ENCODE measurements at regions not wholly inside any gene's neighbourhood (a gene's known extent, or its start where the extent isn't known, plus 50 kb on each side); places are given as distances from the start of the nearest gene placed in this dataset.
"Not testable (repeated sequence)": the region's sequence is repeated elsewhere in the genome, so short reads cannot be mapped to it uniquely, and the experiment has no call there.

GRCh38 chr4:19566041-19566440 is 685.7 kb upstream of the SLIT2 start:
- H3K27ac ChIP-seq (ENCODE audit: low read depth, low read length): no peak overlapping the region
- no peak overlapping the region for H2AK5ac ChIP-seq (ENCODE audit: low read length)
- no peaks in the 10 kb centered on the region for H3K9me3 ChIP-seq (ENCODE audit: insufficient read depth, low read depth, low read length)
- no peaks in the 10 kb centered on the region for H3K27me3 ChIP-seq (ENCODE audit: insufficient read depth, low read length)
- H3K4me2 ChIP-seq (ENCODE audit: low read length): no peak overlapping the region
- no peaks in the 10 kb centered on the region for H3K79me1 ChIP-seq (ENCODE audit: low read length)
- no peaks in the 10 kb centered on the region for H3K79me2 ChIP-seq (ENCODE audit: control insufficient read depth, insufficient read depth, low read length, poor library complexity)
- H2AFZ ChIP-seq (ENCODE audit: insufficient read depth, low read length, poor library complexity): no peak overlapping the region
- H2BK120ac ChIP-seq (ENCODE audit: insufficient read depth, low read length, poor library complexity): no peak overlapping the region
- H3K4me1 ChIP-seq (ENCODE audit: control insufficient read depth in 1 of 2, insufficient read depth in 2 of 2, low read length in 2 of 2): no peaks in the 10 kb centered on the region
- no peak overlapping the region for H3K14ac ChIP-seq (ENCODE audit: low read length)
- no peak overlapping the region for H3K4ac ChIP-seq (ENCODE audit: low read depth, low read length)
- H4K8ac ChIP-seq (ENCODE audit: low read depth, low read length): no peak overlapping the region
- H3K23ac ChIP-seq (ENCODE audit: low read length): no peak overlapping the region
- no peak overlapping the region for H2BK5ac ChIP-seq (ENCODE audit: low read depth, low read length, poor library complexity)
- no peak for DNase-seq
- no peaks in the 10 kb centered on the region for H3K36me3 ChIP-seq (ENCODE audit: control insufficient read depth in 1 of 2, insufficient read depth in 2 of 2, low read length in 2 of 2)
- no peak overlapping the region for H4K12ac ChIP-seq (ENCODE audit: low read depth, low read length)
- H3K9ac ChIP-seq (ENCODE audit: low read length): no peak overlapping the region
- no peak overlapping the region for H2BK12ac ChIP-seq (ENCODE audit: low read length)
- H3K4me3 ChIP-seq (ENCODE audit: low read depth, low read length): no peak overlapping the region
- no peak overlapping the region for H4K91ac ChIP-seq (ENCODE audit: low read depth, low read length)
- H3K18ac ChIP-seq (ENCODE audit: low read length): no peak overlapping the region

GRCh38 chr4:19562456-19562855 is 689.2 kb upstream of the SLIT2 start:
- H2AK5ac ChIP-seq (ENCODE audit: low read length): no peak overlapping the region
- H3K9me3 ChIP-seq (ENCODE audit: insufficient read depth, low read depth, low read length): no peaks in the 10 kb centered on the region
- no peak overlapping the region for H4K91ac ChIP-seq (ENCODE audit: low read depth, low read length)
- H3K4me1 ChIP-seq (ENCODE audit: control insufficient read depth in 1 of 2, insufficient read depth in 2 of 2, low read length in 2 of 2): no peaks in the 10 kb centered on the region
- H3K4me3 ChIP-seq (ENCODE audit: low read depth, low read length): no peak overlapping the region
- H2BK12ac ChIP-seq (ENCODE audit: low read length): no peak overlapping the region
- no peak overlapping the region for H2BK5ac ChIP-seq (ENCODE audit: low read depth, low read length, poor library complexity)
- H3K27me3 ChIP-seq (ENCODE audit: insufficient read depth, low read length): no peaks in the 10 kb centered on the region
- H4K8ac ChIP-seq (ENCODE audit: low read depth, low read length): no peak overlapping the region
- H3K79me2 ChIP-seq (ENCODE audit: control insufficient read depth, insufficient read depth, low read length, poor library complexity): no peaks in the 10 kb centered on the region
- H3K79me1 ChIP-seq (ENCODE audit: low read length): no peaks in the 10 kb centered on the region
- DNase-seq: no peak
- H2AFZ ChIP-seq (ENCODE audit: insufficient read depth, low read length, poor library complexity): no peak overlapping the region
- no peak overlapping the region for H3K4me2 ChIP-seq (ENCODE audit: low read length)
- H3K36me3 ChIP-seq (ENCODE audit: control insufficient read depth in 1 of 2, insufficient read depth in 2 of 2, low read length in 2 of 2): no peaks in the 10 kb centered on the region
- no peak overlapping the region for H3K9ac ChIP-seq (ENCODE audit: low read length)
- H3K14ac ChIP-seq (ENCODE audit: low read length): no peak overlapping the region
- H3K18ac ChIP-seq (ENCODE audit: low read length): no peak overlapping the region
- no peak overlapping the region for H3K23ac ChIP-seq (ENCODE audit: low read length)
- H3K27ac ChIP-seq (ENCODE audit: low read depth, low read length): no peak overlapping the region
- H2BK120ac ChIP-seq (ENCODE audit: insufficient read depth, low read length, poor library complexity): no peak overlapping the region
- H4K12ac ChIP-seq (ENCODE audit: low read depth, low read length): no peak overlapping the region
- no CpG with 5 or more reads among the region's 3 CpGs for WGBS (ENCODE audit: extremely low coverage, insufficient coverage, insufficient read length)
- no peak overlapping the region for H3K4ac ChIP-seq (ENCODE audit: low read depth, low read length)

GRCh38 chr4:19557161-19557560 is 694.5 kb upstream of the SLIT2 start:
- Histone ChIP-seq H2BK120ac (ENCODE audit: insufficient read depth, low read length, poor library complexity) (no peak overlapping the region), H3K9me3 (ENCODE audit: insufficient read depth, low read depth, low read length) (no peaks in the 10 kb centered on the region), H3K79me1 (ENCODE audit: low read length) (no peaks in the 10 kb centered on the region), H3K36me3 (ENCODE audit: control insufficient read depth in 1 of 2, insufficient read depth in 2 of 2, low read length in 2 of 2) (no peaks in the 10 kb centered on the region), H4K12ac (ENCODE audit: low read depth, low read length) (no peak overlapping the region), H2AK5ac (ENCODE audit: low read length) (no peak overlapping the region), H2BK5ac (ENCODE audit: low read depth, low read length, poor library complexity) (no peak overlapping the region), H3K4me2 (ENCODE audit: low read length) (no peak overlapping the region), H3K79me2 (ENCODE audit: control insufficient read depth, insufficient read depth, low read length, poor library complexity) (no peaks in the 10 kb centered on the region), H4K8ac (ENCODE audit: low read depth, low read length) (no peak overlapping the region), H2AFZ (ENCODE audit: insufficient read depth, low read length, poor library complexity) (no peak overlapping the region), H3K4me1 (ENCODE audit: control insufficient read depth in 1 of 2, insufficient read depth in 2 of 2, low read length in 2 of 2) (no peaks in the 10 kb centered on the region), H3K23ac (ENCODE audit: low read length) (no peak overlapping the region), H2BK12ac (ENCODE audit: low read length) (no peak overlapping the region), H4K91ac (ENCODE audit: low read depth, low read length) (no peak overlapping the region), H3K9ac (ENCODE audit: low read length) (no peak overlapping the region), H3K14ac (ENCODE audit: low read length) (no peak overlapping the region), H3K27ac (ENCODE audit: low read depth, low read length) (no peak overlapping the region), H3K4ac (ENCODE audit: low read depth, low read length) (no peak overlapping the region), H3K18ac (ENCODE audit: low read length) (no peak overlapping the region), H3K27me3 (ENCODE audit: insufficient read depth, low read length) (no peaks in the 10 kb centered on the region), H3K4me3 (ENCODE audit: low read depth, low read length) (no peak overlapping the region)
- no CpG with 5 or more reads among the region's 2 CpGs for WGBS (ENCODE audit: extremely low coverage, insufficient coverage, insufficient read length)
- no peak for DNase-seq

- DNase-seq; H2AFZ ChIP-seq (ENCODE audit: insufficient read depth, low read length, poor library complexity); H3K27me3 ChIP-seq (ENCODE audit: insufficient read depth, low read length); H3K14ac ChIP-seq (ENCODE audit: low read length); H3K27ac ChIP-seq (ENCODE audit: low read depth, low read length); H3K79me1 ChIP-seq (ENCODE audit: low read length); H2BK120ac ChIP-seq (ENCODE audit: insufficient read depth, low read length, poor library complexity); H3K4ac ChIP-seq (ENCODE audit: low read depth, low read length); H2AK5ac ChIP-seq (ENCODE audit: low read length); H3K23ac ChIP-seq (ENCODE audit: low read length); H3K4me3 ChIP-seq (ENCODE audit: low read depth, low read length); H3K79me2 ChIP-seq (ENCODE audit: control insufficient read depth, insufficient read depth, low read length, poor library complexity); H2BK12ac ChIP-seq (ENCODE audit: low read length); H3K18ac ChIP-seq (ENCODE audit: low read length); H3K36me3 ChIP-seq (ENCODE audit: control insufficient read depth in 1 of 2, insufficient read depth in 2 of 2, low read length in 2 of 2); H3K9me3 ChIP-seq (ENCODE audit: insufficient read depth, low read depth, low read length); H4K8ac ChIP-seq (ENCODE audit: low read depth, low read length); H3K9ac ChIP-seq (ENCODE audit: low read length); H4K91ac ChIP-seq (ENCODE audit: low read depth, low read length); H3K4me2 ChIP-seq (ENCODE audit: low read length); H4K12ac ChIP-seq (ENCODE audit: low read depth, low read length); H2BK5ac ChIP-seq (ENCODE audit: low read depth, low read length, poor library complexity); H3K4me1 ChIP-seq (ENCODE audit: control insufficient read depth in 1 of 2, insufficient read depth in 2 of 2, low read length in 2 of 2): not testable (repeated sequence)
- WGBS (ENCODE audit: extremely low coverage, insufficient coverage, insufficient read length): no CpG with 5 or more reads among the region's 10 CpGs
These were observed 695.4 kb upstream of the SLIT2 start for GRCh38 chr4:19556276-19556675.

- Histone ChIP-seq H3K4ac (ENCODE audit: low read depth, low read length) (no peak overlapping the region), H4K12ac (ENCODE audit: low read depth, low read length) (no peak overlapping the region), H2AFZ (ENCODE audit: insufficient read depth, low read length, poor library complexity) (no peak overlapping the region), H4K91ac (ENCODE audit: low read depth, low read length) (no peak overlapping the region), H3K4me1 (ENCODE audit: control insufficient read depth in 1 of 2, insufficient read depth in 2 of 2, low read length in 2 of 2) (no peaks in the 10 kb centered on the region), H2AK5ac (ENCODE audit: low read length) (no peak overlapping the region), H3K4me3 (ENCODE audit: low read depth, low read length) (no peak overlapping the region), H3K9me3 (ENCODE audit: insufficient read depth, low read depth, low read length) (no peaks in the 10 kb centered on the region), H3K9ac (ENCODE audit: low read length) (no peak overlapping the region), H2BK12ac (ENCODE audit: low read length) (no peak overlapping the region), H3K36me3 (ENCODE audit: control insufficient read depth in 1 of 2, insufficient read depth in 2 of 2, low read length in 2 of 2) (no peaks in the 10 kb centered on the region), H4K8ac (ENCODE audit: low read depth, low read length) (no peak overlapping the region), H3K14ac (ENCODE audit: low read length) (no peak overlapping the region), H3K27me3 (ENCODE audit: insufficient read depth, low read length) (no peaks in the 10 kb centered on the region), H3K79me1 (ENCODE audit: low read length) (no peaks in the 10 kb centered on the region), H3K23ac (ENCODE audit: low read length) (no peak overlapping the region), H3K27ac (ENCODE audit: low read depth, low read length) (no peak overlapping the region), H3K18ac (ENCODE audit: low read length) (no peak overlapping the region), H3K4me2 (ENCODE audit: low read length) (no peak overlapping the region), H3K79me2 (ENCODE audit: control insufficient read depth, insufficient read depth, low read length, poor library complexity) (no peaks in the 10 kb centered on the region), H2BK120ac (ENCODE audit: insufficient read depth, low read length, poor library complexity) (no peak overlapping the region), H2BK5ac (ENCODE audit: low read depth, low read length, poor library complexity) (no peak overlapping the region)
- DNase-seq: no peak
- WGBS (ENCODE audit: extremely low coverage, insufficient coverage, insufficient read length): no CpG with 5 or more reads among the region's 2 CpGs
These were observed 704.2 kb upstream of the SLIT2 start for GRCh38 chr4:19547463-19547862.
